Left kidney (tissue), 1 donor: ENCODE measurements at regions not wholly inside any gene's neighbourhood (a gene's known extent, or its start where the extent isn't known, plus 50 kb on each side); places are given as distances from the start of the nearest gene placed in this dataset.

Experiments
- DNase-seq: peaks from one replicate; pipeline ENCODE4 v3.0.0-alpha.2; 2013

- no peak for DNase-seq
Measured at GRCh38 chr6:44531442-44532015, 144.0 kb downstream of the CDC5L start.

- no peak for DNase-seq
Measured at GRCh38 chr6:44533421-44533820, 145.9 kb downstream of the CDC5L start.

GRCh38 chr6:44534291-44534690 lies 146.8 kb downstream of the CDC5L start:
- no peak for DNase-seq

- DNase-seq: no peak
Measured at GRCh38 chr6:44535446-44535845, 147.9 kb downstream of the CDC5L start.

GRCh38 chr6:44535967-44536366 lies 148.5 kb downstream of the CDC5L start:
- no peak for DNase-seq

- DNase-seq: no peak
Measured at GRCh38 chr6:44537306-44538049, 150.0 kb downstream of the CDC5L start.

- DNase-seq: no peak
Measured at GRCh38 chr6:44538131-44538806, 150.8 kb downstream of the CDC5L start.

- DNase-seq: no peak
Measured at GRCh38 chr6:44538807-44539201, 151.3 kb downstream of the CDC5L start.

- DNase-seq: no peak
Measured at GRCh38 chr6:44539701-44540355, 152.3 kb downstream of the CDC5L start.

GRCh38 chr6:44540881-44541280 lies 153.4 kb downstream of the CDC5L start:
- no peak for DNase-seq

GRCh38 chr6:44542401-44543116 lies 155.1 kb downstream of the CDC5L start:
- DNase-seq: no peak

- no peak for DNase-seq
Measured at GRCh38 chr6:44543664-44544063, 156.2 kb downstream of the CDC5L start.

- DNase-seq: no peak
Measured at GRCh38 chr6:44545224-44545623, 157.7 kb downstream of the CDC5L start.

- DNase-seq: no peak
Measured at GRCh38 chr6:44548319-44548718, 160.8 kb downstream of the CDC5L start.

- no peak for DNase-seq
Measured at GRCh38 chr6:44549516-44549915, 162.0 kb downstream of the CDC5L start.

- no peak for DNase-seq
Measured at GRCh38 chr6:44554194-44554593, 166.7 kb downstream of the CDC5L start.

GRCh38 chr6:44554861-44555260 lies 167.4 kb downstream of the CDC5L start:
- DNase-seq: no peak

GRCh38 chr6:44556046-44556445 lies 168.5 kb downstream of the CDC5L start:
- no peak for DNase-seq

GRCh38 chr6:44558024-44558831 lies 170.7 kb downstream of the CDC5L start:
- peak; percentile 69 for DNase-seq

- DNase-seq: no peak
Measured at GRCh38 chr6:44558832-44559251, 171.3 kb downstream of the CDC5L start.
